Mesenchymal stem cell (in vitro differentiated cells and primary cell): ENCODE measurements at regions not wholly inside any gene's neighbourhood (a gene's known extent, or its start where the extent isn't known, plus 50 kb on each side); places are given as distances from the start of the nearest gene placed in this dataset.
A peak's percentile ranks its signal among the peaks of the same experiment; 100 is the strongest.
"Not testable (repeated sequence)": the region's sequence is repeated elsewhere in the genome, so short reads cannot be mapped to it uniquely, and the experiment has no call there.

ENCODE experiments used
- DNase-seq: peaks from one replicate; pipeline ENCODE4 v3.0.0-alpha.2; 2013
- H2AFZ ChIP-seq: one replicate; pipeline ENCODE4 v1.6.1; 2013; ENCODE audit warnings: low read depth, mild to moderate bottlenecking, control low read depth, inconsistent platforms, low read length, moderate library complexity
- H2AK5ac ChIP-seq: 2 replicates; pipeline ENCODE4 v1.6.1; 2013; ENCODE audit warnings: low read length, moderate library complexity, mild to moderate bottlenecking, inconsistent platforms; ENCODE audit not compliant: severe bottlenecking
- H2BK120ac ChIP-seq: one replicate; pipeline ENCODE4 v1.6.1; 2013; ENCODE audit warnings: low read depth, mild to moderate bottlenecking, inconsistent platforms, low read length, moderate library complexity
- H2BK12ac ChIP-seq, 2 experiments: one replicate each; pipeline ENCODE4 v1.6.1; 2013; ENCODE audit warnings: inconsistent platforms in 2 of 2, low read length in 2 of 2, mild to moderate bottlenecking in 2 of 2, moderate library complexity in 2 of 2, control low read depth in 1 of 2
- H2BK15ac ChIP-seq: one replicate; pipeline ENCODE4 v1.6.1; 2013; ENCODE audit warnings: mild to moderate bottlenecking, low read depth, inconsistent platforms; ENCODE audit not compliant: poor library complexity, severe bottlenecking
- H2BK5ac ChIP-seq: 2 replicates; pipeline ENCODE4 v1.6.1; 2013; ENCODE audit warnings: low read depth, mild to moderate bottlenecking, low read length, control low read depth, inconsistent platforms; ENCODE audit not compliant: poor library complexity, severe bottlenecking
- H3K14ac ChIP-seq, 2 experiments: one replicate each; pipeline ENCODE4 v1.6.1; 2013; ENCODE audit warnings: inconsistent platforms in 2 of 2, low read length in 2 of 2, control low read depth in 1 of 2, mild to moderate bottlenecking in 1 of 2, moderate library complexity in 1 of 2
- H3K18ac ChIP-seq, 2 experiments: one replicate each; pipeline ENCODE4 v1.6.1; 2013; ENCODE audit warnings: inconsistent platforms in 2 of 2, low read length in 2 of 2, control low read depth in 1 of 2, low read depth in 1 of 2, mild to moderate bottlenecking in 1 of 2
- H3K23ac ChIP-seq, 2 experiments: one replicate each; pipeline ENCODE4 v1.6.1; 2013; ENCODE audit warnings: inconsistent platforms in 2 of 2, low read length in 2 of 2, mild to moderate bottlenecking in 2 of 2, moderate library complexity in 2 of 2, control low read depth in 1 of 2
- H3K27ac ChIP-seq: 2 replicates; pipeline ENCODE4 v1.5.1; 2013; ENCODE audit warnings: mild to moderate bottlenecking, moderate library complexity, low read length, control low read depth, inconsistent platforms; ENCODE audit not compliant: poor library complexity, severe bottlenecking
- H3K27me3 ChIP-seq, 2 experiments: 2 replicates each; pipeline versions ENCODE4 v1.6.1 to v1.7.0; 2013; ENCODE audit warnings: low read length in 2 of 2, mild to moderate bottlenecking in 2 of 2, moderate library complexity in 2 of 2, control low read depth in 1 of 2, inconsistent platforms in 1 of 2; ENCODE audit not compliant: control insufficient read depth in 1 of 2, insufficient read depth in 1 of 2
- H3K36me3 ChIP-seq, 2 experiments: 2 replicates each; pipeline versions ENCODE4 v1.6.1 to v1.7.0; 2013; ENCODE audit warnings: low read length in 2 of 2, control low read depth in 1 of 2, inconsistent platforms in 1 of 2, low read depth in 1 of 2, mild to moderate bottlenecking in 1 of 2; ENCODE audit not compliant: insufficient read depth in 2 of 2, control insufficient read depth in 1 of 2
- H3K4ac ChIP-seq, 2 experiments: one replicate each; pipeline ENCODE4 v1.6.1; 2013; ENCODE audit warnings: inconsistent platforms in 2 of 2, low read length in 2 of 2, mild to moderate bottlenecking in 2 of 2, moderate library complexity in 2 of 2, control low read depth in 1 of 2, low read depth in 1 of 2
- H3K4me1 ChIP-seq: 2 replicates; pipeline ENCODE4 v1.6.1; 2013; ENCODE audit warnings: low read depth, low read length, control low read depth; ENCODE audit not compliant: control insufficient read depth, insufficient read depth
- H3K4me2 ChIP-seq: 2 replicates; pipeline ENCODE4 v1.6.1; 2013; ENCODE audit warnings: low read length, mild to moderate bottlenecking, inconsistent platforms; ENCODE audit not compliant: poor library complexity, severe bottlenecking
- H3K4me3 ChIP-seq, 2 experiments: 2 replicates each; pipeline versions ENCODE4 v1.5.1 to v1.7.0; 2013; ENCODE audit warnings: low read length in 2 of 2, mild to moderate bottlenecking in 2 of 2, control low read depth in 1 of 2, low read depth in 1 of 2; ENCODE audit not compliant: insufficient read depth in 1 of 2
- H3K79me1 ChIP-seq: replicated peaks from 2 replicates; pipeline ENCODE4 v1.6.1; 2013; ENCODE audit warnings: mild to moderate bottlenecking, control low read depth, low read length, inconsistent platforms; ENCODE audit not compliant: poor library complexity, severe bottlenecking
- H3K9ac ChIP-seq: 2 replicates; pipeline ENCODE4 v1.7.0; 2013; ENCODE audit warnings: mild to moderate bottlenecking, low read length, moderate library complexity
- H3K9me3 ChIP-seq: 2 replicates; pipeline ENCODE4 v1.7.0; 2013; ENCODE audit warnings: mild to moderate bottlenecking, low read length; ENCODE audit not compliant: control insufficient read depth
- H4K8ac ChIP-seq: one replicate; pipeline ENCODE4 v1.6.1; 2013; ENCODE audit warnings: inconsistent platforms, mild to moderate bottlenecking, low read length, moderate library complexity
- H4K91ac ChIP-seq: one replicate; pipeline ENCODE4 v1.6.1; 2013; ENCODE audit warnings: mild to moderate bottlenecking, low read length, inconsistent platforms
- WGBS: methylation state at CpG from one replicate; pipeline ENCODE4 v1.1.7; 2013; ENCODE audit warnings: mixed read lengths; 5-methylcytosine and 5-hydroxymethylcytosine counted together

DNA sequence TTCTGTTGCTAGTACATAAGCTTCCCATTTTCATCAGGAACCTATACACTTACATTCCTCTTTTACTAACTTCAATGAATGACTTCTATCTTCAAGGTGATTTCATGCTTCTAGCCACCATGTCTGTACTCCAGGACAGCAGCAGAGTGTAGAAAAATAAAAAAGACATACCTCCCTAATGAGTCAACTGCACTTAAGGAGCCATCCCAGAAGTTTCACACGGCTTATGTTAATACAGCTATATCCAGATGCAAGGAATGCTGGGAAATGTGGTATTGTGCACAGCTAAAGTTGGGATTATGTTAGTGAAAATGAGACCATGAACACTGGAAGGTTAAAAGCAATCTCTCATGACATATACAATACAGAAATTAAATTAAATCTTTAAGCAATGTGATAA lies 174.4 kb upstream of the C1QTNF3 start:
- not testable (repeated sequence) for H3K79me1 ChIP-seq, H3K9ac ChIP-seq, H3K4me3 ChIP-seq, H3K9me3 ChIP-seq, H2BK12ac ChIP-seq, H3K4me1 ChIP-seq, H2AFZ ChIP-seq, H3K23ac ChIP-seq, H4K8ac ChIP-seq, H3K27me3 ChIP-seq, H2BK120ac ChIP-seq, H3K18ac ChIP-seq, H3K14ac ChIP-seq, H3K4me2 ChIP-seq, H3K27ac ChIP-seq, H2AK5ac ChIP-seq, H2BK5ac ChIP-seq, H2BK15ac ChIP-seq, H3K4ac ChIP-seq, H4K91ac ChIP-seq, H3K36me3 ChIP-seq
- no CpG with 5 or more reads among the region's 1 CpG for WGBS
- peak; percentile 71 for DNase-seq

- not testable (repeated sequence) for H2BK120ac ChIP-seq, H3K9me3 ChIP-seq, H2BK12ac ChIP-seq, H2AK5ac ChIP-seq, H3K4me3 ChIP-seq, H3K27me3 ChIP-seq, H3K14ac ChIP-seq, H2BK15ac ChIP-seq, H3K4me2 ChIP-seq, H4K8ac ChIP-seq, DNase-seq, H3K4ac ChIP-seq, H2AFZ ChIP-seq, H3K79me1 ChIP-seq, H3K23ac ChIP-seq, H2BK5ac ChIP-seq, H3K9ac ChIP-seq, H3K36me3 ChIP-seq, H3K27ac ChIP-seq, H4K91ac ChIP-seq, H3K18ac ChIP-seq, H3K4me1 ChIP-seq
- WGBS: no CpG with 5 or more reads among the region's 3 CpGs
These were observed 178.5 kb upstream of the C1QTNF3 start for GRCh38 chr5:34221329-34222073.

- WGBS: no CpG with 5 or more reads among the region's 3 CpGs
- not testable (repeated sequence) for H2BK12ac ChIP-seq, H3K14ac ChIP-seq, H2AFZ ChIP-seq, H3K23ac ChIP-seq, H3K4me1 ChIP-seq, H3K79me1 ChIP-seq, H3K4me3 ChIP-seq, H3K36me3 ChIP-seq, H4K91ac ChIP-seq, H2BK5ac ChIP-seq, H3K9ac ChIP-seq, H3K18ac ChIP-seq, H2BK120ac ChIP-seq, DNase-seq, H2BK15ac ChIP-seq, H3K4ac ChIP-seq, H3K27me3 ChIP-seq, H2AK5ac ChIP-seq, H4K8ac ChIP-seq, H3K9me3 ChIP-seq, H3K4me2 ChIP-seq, H3K27ac ChIP-seq
These were observed 180.1 kb upstream of the C1QTNF3 start for GRCh38 chr5:34223158-34223557.

DNA sequence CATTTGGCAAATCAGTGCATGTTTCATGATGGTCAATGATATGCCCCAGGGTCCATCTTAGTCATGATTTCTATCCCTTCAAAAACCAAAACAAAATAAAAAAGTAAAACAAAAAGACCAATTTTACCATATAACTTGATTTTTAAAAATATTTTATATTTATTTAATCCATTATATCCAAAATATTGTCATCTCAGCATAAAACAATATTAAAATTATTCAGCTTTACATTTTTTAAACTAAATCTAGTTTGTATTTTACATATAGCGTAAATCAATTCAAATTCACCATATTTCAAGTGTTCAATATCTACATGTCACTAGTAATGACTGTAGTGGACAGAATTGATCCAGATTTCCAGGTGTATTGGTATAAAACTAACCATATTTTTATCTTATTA lies 187.4 kb upstream of the C1QTNF3 start:
- H2BK120ac ChIP-seq, H2AFZ ChIP-seq, H3K18ac ChIP-seq, H3K36me3 ChIP-seq, H2BK12ac ChIP-seq, H3K4ac ChIP-seq, H3K14ac ChIP-seq, H3K9me3 ChIP-seq, H3K27ac ChIP-seq, H4K8ac ChIP-seq, H4K91ac ChIP-seq, H3K4me2 ChIP-seq, H2BK15ac ChIP-seq, H3K4me1 ChIP-seq, H3K23ac ChIP-seq, H3K4me3 ChIP-seq, H2AK5ac ChIP-seq, H3K27me3 ChIP-seq, H2BK5ac ChIP-seq, H3K9ac ChIP-seq, H3K79me1 ChIP-seq, DNase-seq: not testable (repeated sequence)
- no CpG with 5 or more reads among the region's 1 CpG for WGBS
